HCT116 (cell line): ENCODE measurements at regions not wholly inside any gene's neighbourhood (a gene's known extent, or its start where the extent isn't known, plus 50 kb on each side); places are given as distances from the start of the nearest gene placed in this dataset.
"Not testable (repeated sequence)": the region's sequence is repeated elsewhere in the genome, so short reads cannot be mapped to it uniquely, and the experiment has no call there.

ENCODE experiments used
- ATAC-seq: fragments of 200-7000 bp; cut with Tn5 transposase; 2 replicates; pipeline ENCODE4 v1.9.1; 2020; ENCODE audit warnings: mild to moderate bottlenecking, moderate library complexity
- BruUV-seq: library from RNA; stranded (reverse); fragments of 400-500 nt; replicated peaks from 2 replicates; lab custom pipeline; 2021; lab: Mats Ljungman, UMichigan
- CTCF ChIA-PET: fragments of 300-600 bp; sonication (Branson Sonifier 250); formaldehyde crosslinking; loops from one replicate; lab custom pipeline; 2021; ENCODE audit warnings: antibody characterized with exemption; lab: Charles Lee
- POLR2A ChIA-PET: fragments of 300-600, 350-600 bp; sonication (Branson Sonifier 250); formaldehyde crosslinking; loops from one replicate; lab custom pipeline; 2021; ENCODE audit warnings: antibody characterized with exemption; lab: Charles Lee
- RAD21 ChIA-PET, 2 experiments: fragments of 300-600 bp; sonication (Branson Sonifier 250); formaldehyde crosslinking; loops; one replicate each; lab custom pipeline; 2023; ENCODE audit warnings: low total read pairs in 2 of 2; ENCODE audit not compliant: uncharacterized antibody in 2 of 2, unreplicated experiment in 2 of 2, low non-redundant PET in 1 of 2; lab: Charles Lee
- DNase-seq: peaks from one replicate; pipeline ENCODE4 v3.0.0-alpha.2; 2010; ENCODE audit warnings: low read depth, low spot score
- H2AFZ ChIP-seq: fragments of 200-600 bp; shearing (Covaris generic), sonication (generic); 2 replicates; pipeline ENCODE4 v1.6.1; 2017; ENCODE audit warnings: low read depth, mixed run types, mixed read lengths, antibody characterized with exemption, low read length; ENCODE audit not compliant: poor library complexity, severe bottlenecking
- H3K27ac ChIP-seq: 2 replicates; pipeline ENCODE4 v1.5.1; 2012; ENCODE audit warnings: low read depth, low read length
- H3K27me3 ChIP-seq: fragments of 200-600 bp; sonication (generic); 2 replicates; pipeline ENCODE4 v1.6.1; 2016; ENCODE audit warnings: mixed run types, low read length, mixed read lengths; ENCODE audit not compliant: insufficient read depth
- H3K36me3 ChIP-seq, 2 experiments: fragments of 200-500 bp in 1 of 2; fragments of 200-600 bp in 1 of 2; sonication (Bioruptor generic) in 1 of 2; sonication (generic) in 1 of 2; 2 replicates each; pipeline versions ENCODE4 v1.5.1 to v1.6.1; 2014 to 2016; ENCODE audit warnings: low read length in 2 of 2, inconsistent platforms in 1 of 2, mixed read lengths in 1 of 2, mixed run types in 1 of 2; ENCODE audit not compliant: insufficient read depth in 2 of 2, control insufficient read depth in 1 of 2
- H3K4me1 ChIP-seq, 2 experiments: fragments of 200-600 bp in 1 of 2; sonication (generic) in 1 of 2; 2 replicates each; pipeline versions ENCODE4 v1.5.1 to v1.6.1; 2012 to 2017; ENCODE audit warnings: low read length in 2 of 2, inconsistent platforms in 1 of 2, mild to moderate bottlenecking in 1 of 2, mixed read lengths in 1 of 2, mixed run types in 1 of 2, moderate library complexity in 1 of 2; ENCODE audit not compliant: insufficient read depth in 2 of 2, control insufficient read depth in 1 of 2
- H3K4me2 ChIP-seq: fragments of 200-600 bp; sonication (generic); 2 replicates; pipeline ENCODE4 v1.6.1; 2017; ENCODE audit warnings: mixed run types, low read length, mixed read lengths
- H3K4me3 ChIP-seq, 2 experiments: fragments of 200-600 bp in 1 of 2; sonication (generic) in 1 of 2; replicated peaks in 1 of 2; 2 replicates each; pipeline ENCODE4 v1.5.1; 2011 to 2016; ENCODE audit warnings: low read length in 2 of 2, control low read depth in 1 of 2, low read depth in 1 of 2, mild to moderate bottlenecking in 1 of 2, mixed read lengths in 1 of 2, mixed run types in 1 of 2
- H3K79me2 ChIP-seq: fragments of 200-600 bp; sonication (generic); 2 replicates; pipeline ENCODE4 v1.6.1; 2017; ENCODE audit warnings: mild to moderate bottlenecking, mixed run types, low read length, moderate library complexity, mixed read lengths; ENCODE audit not compliant: insufficient read depth
- H3K9ac ChIP-seq: fragments of 200-600 bp; sonication (generic); 2 replicates; pipeline ENCODE4 v1.6.1; 2016; ENCODE audit warnings: low read length, mixed read lengths
- H3K9me2 ChIP-seq: fragments of 200-600 bp; sonication (generic), shearing (Covaris generic); 2 replicates; pipeline ENCODE4 v1.6.1; 2017; ENCODE audit warnings: mixed run types, mild to moderate bottlenecking, moderate library complexity; ENCODE audit not compliant: insufficient read depth
- H3K9me3 ChIP-seq, 2 experiments: fragments of 200-500 bp in 1 of 2; fragments of 200-600 bp in 1 of 2; sonication (Bioruptor generic) in 1 of 2; sonication (generic) in 1 of 2; 2 replicates each; pipeline ENCODE4 v1.6.1; 2014 to 2017; ENCODE audit warnings: low read length in 2 of 2, mixed read lengths in 2 of 2, inconsistent platforms in 1 of 2, low read depth in 1 of 2, mild to moderate bottlenecking in 1 of 2, mixed run types in 1 of 2, moderate library complexity in 1 of 2; ENCODE audit not compliant: control insufficient read depth in 1 of 2, insufficient read depth in 1 of 2
- H4K20me1 ChIP-seq: fragments of 200-600 bp; sonication (generic), shearing (Covaris generic); 2 replicates; pipeline ENCODE4 v1.6.1; 2017; ENCODE audit warnings: mixed run types, mild to moderate bottlenecking, moderate library complexity; ENCODE audit not compliant: insufficient read depth
- EGR1 ChIP-seq: IDR thresholded peaks from 2 replicates; pipeline ENCODE4 v1.6.1; 2012; ENCODE audit warnings: low read depth
- FOSL1 ChIP-seq: IDR thresholded peaks from 2 replicates; pipeline ENCODE4 v1.6.1; 2012; ENCODE audit warnings: low read depth
- POLR2A ChIP-seq: IDR thresholded peaks from 2 replicates; pipeline ENCODE4 v1.7.0; 2011; ENCODE audit warnings: borderline replicate concordance; ENCODE audit not compliant: insufficient read depth, insufficient read length; ENCODE audit errors: extremely low read depth
- RAD21 ChIP-seq: IDR thresholded peaks from 2 replicates; pipeline ENCODE4 v1.6.1; 2012; ENCODE audit warnings: low read depth, mild to moderate bottlenecking
- SIN3A ChIP-seq: IDR thresholded peaks from 2 replicates; pipeline ENCODE4 v1.6.1; 2012; ENCODE audit warnings: low read depth
- SP1 ChIP-seq: IDR thresholded peaks from 2 replicates; pipeline ENCODE4 v1.6.1; 2012; ENCODE audit warnings: low read depth
- ZNF274 ChIP-seq: fragments of 200-500 bp; sonication (Bioruptor generic); IDR thresholded peaks from 2 replicates; pipeline ENCODE4 v1.6.1; 2014; ENCODE audit warnings: mild to moderate bottlenecking, low read depth, low read length, inconsistent platforms
- intact Hi-C: fragments of 100-400 bp; cut with micrococcal nuclease; formaldehyde crosslinking; loops from 2 replicates; pipeline ENCODE4 v1.10.0; 2022
- TF ChIP-seq, protein P1 (sequence below), 3 experiments: fragments of 200-600 bp in 1 of 3; sonication (generic) in 1 of 3; IDR thresholded peaks in 2 of 3; conservative IDR thresholded peaks in 1 of 3; 2 replicates each; pipeline ENCODE4 v1.5.1; 2012 to 2017; ENCODE audit warnings: low read depth in 2 of 3, low read length in 2 of 3, antibody characterized with exemption in 1 of 3, borderline replicate concordance in 1 of 3, control low read depth in 1 of 3, mild to moderate bottlenecking in 1 of 3, mixed read lengths in 1 of 3, mixed run types in 1 of 3, moderate library complexity in 1 of 3; ENCODE audit not compliant: insufficient read depth in 1 of 3

DNA sequence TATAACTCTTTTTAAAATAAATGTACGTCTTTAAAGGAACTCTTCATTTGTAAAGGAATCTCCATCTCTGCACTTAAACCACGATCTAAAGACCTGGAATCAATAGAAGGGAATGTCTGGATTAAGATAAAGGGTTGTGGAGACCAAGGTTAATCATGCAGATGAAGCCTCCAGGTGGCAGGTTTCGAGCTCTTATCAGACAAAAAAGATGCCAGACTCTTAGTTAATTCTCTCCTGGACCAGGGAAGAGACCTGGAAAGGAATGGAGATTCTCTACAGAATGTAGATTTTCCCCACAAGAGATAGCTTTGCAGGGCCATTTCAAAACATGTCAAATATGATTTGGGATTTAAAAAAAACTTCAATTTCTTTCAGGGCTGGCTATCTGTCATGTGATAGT lies 71.5 kb upstream of the SSTR4 start:
- ChIA-PET POLR2A (no interaction called here), RAD21 (no interaction called here), CTCF (interaction anchor here (1.0 to 2.7 kb wide), 2 partner anchors 11 to 112 kb away, joined by 3 to 8 read pairs; no protein-coding TSS in a partner anchor)
- no peaks in the 10 kb centered on the region for H3K9me3 ChIP-seq
- H2AFZ ChIP-seq: no peak overlapping the region
- H3K36me3 ChIP-seq: no peaks in the 10 kb centered on the region
- no peak overlapping the region for H3K4me3 ChIP-seq
- H3K27me3 ChIP-seq: peaks cover 89% of the 10 kb centered on the region
- H3K9ac ChIP-seq: no peak overlapping the region
- H3K79me2 ChIP-seq: no peaks in the 10 kb centered on the region
- ATAC-seq (no peak), DNase-seq (no peak)
- no peak for TF ChIP-seq SIN3A
- TF ChIP-seq POLR2A: no peak
- no peak for TF ChIP-seq ZNF274
- TF ChIP-seq RAD21: no peak
- TF ChIP-seq, protein P1, sequence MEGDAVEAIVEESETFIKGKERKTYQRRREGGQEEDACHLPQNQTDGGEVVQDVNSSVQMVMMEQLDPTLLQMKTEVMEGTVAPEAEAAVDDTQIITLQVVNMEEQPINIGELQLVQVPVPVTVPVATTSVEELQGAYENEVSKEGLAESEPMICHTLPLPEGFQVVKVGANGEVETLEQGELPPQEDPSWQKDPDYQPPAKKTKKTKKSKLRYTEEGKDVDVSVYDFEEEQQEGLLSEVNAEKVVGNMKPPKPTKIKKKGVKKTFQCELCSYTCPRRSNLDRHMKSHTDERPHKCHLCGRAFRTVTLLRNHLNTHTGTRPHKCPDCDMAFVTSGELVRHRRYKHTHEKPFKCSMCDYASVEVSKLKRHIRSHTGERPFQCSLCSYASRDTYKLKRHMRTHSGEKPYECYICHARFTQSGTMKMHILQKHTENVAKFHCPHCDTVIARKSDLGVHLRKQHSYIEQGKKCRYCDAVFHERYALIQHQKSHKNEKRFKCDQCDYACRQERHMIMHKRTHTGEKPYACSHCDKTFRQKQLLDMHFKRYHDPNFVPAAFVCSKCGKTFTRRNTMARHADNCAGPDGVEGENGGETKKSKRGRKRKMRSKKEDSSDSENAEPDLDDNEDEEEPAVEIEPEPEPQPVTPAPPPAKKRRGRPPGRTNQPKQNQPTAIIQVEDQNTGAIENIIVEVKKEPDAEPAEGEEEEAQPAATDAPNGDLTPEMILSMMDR (IDR thresholded peaks at IDR 0.05 in 2 of 3, conservative IDR thresholded peaks at IDR 0.05 in 1 of 3; ENCODE audit: borderline replicate concordance in 1 of 3, insufficient read depth in 1 of 3, low read depth in 2 of 3, low read length in 2 of 3): no peak
- no peak for TF ChIP-seq EGR1
- H3K4me1 ChIP-seq: no peaks in the 10 kb centered on the region
- no peaks in the 10 kb centered on the region for H4K20me1 ChIP-seq
- H3K4me2 ChIP-seq: no peak overlapping the region
- no peaks in the 10 kb centered on the region for H3K9me2 ChIP-seq
- intact Hi-C loops: no loop called here
- no TSS peak for BruUV-seq
- no peak overlapping the region for H3K27ac ChIP-seq

DNA sequence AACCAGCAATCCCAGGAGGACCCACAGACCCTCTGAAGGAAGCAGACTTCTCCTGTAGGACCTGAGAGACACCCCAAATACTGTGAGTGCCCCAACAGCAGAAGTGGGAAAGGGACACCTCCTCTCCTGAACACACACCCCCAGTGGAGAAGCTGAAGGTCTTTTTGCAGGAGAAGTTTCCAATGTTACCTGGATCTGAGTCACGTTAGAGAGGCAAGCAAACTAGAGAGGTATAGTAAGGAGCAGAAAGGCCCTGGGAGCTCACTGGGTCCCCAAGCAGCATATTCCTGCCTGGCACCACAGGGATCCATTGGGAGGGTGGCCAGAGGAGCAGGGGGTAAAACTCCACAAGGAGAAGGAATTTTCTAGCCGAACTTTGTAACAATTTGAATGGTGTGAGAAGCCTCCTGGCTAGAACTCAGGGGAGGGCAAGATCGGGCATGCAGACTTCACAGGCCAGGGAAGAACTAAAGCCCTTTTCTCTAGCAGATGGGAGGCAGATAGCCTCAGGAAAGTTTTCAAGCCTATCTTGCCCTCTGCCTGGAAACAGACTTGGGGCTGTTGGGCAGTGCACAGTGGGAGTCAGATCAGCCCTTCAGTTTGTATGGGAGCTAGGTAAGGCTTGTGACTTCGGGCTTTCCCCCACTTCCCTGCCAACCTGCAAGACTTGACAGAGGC lies 68.2 kb upstream of the SSTR4 start:
- ChIA-PET RAD21 (no interaction called here), CTCF (interaction anchor here (0.9 kb wide), 1 partner anchor 8 kb away, joined by 3 read pairs; no protein-coding TSS in a partner anchor), POLR2A (interaction anchor here (1.2 kb wide), 1 partner anchor 8 kb away, joined by 3 read pairs; no protein-coding TSS in a partner anchor)
- Histone ChIP-seq H4K20me1 (no peaks in the 10 kb centered on the region), H3K9ac (no peak overlapping the region), H3K4me2 (no peak overlapping the region), H3K4me1 (no peaks in the 10 kb centered on the region), H3K27me3 (peaks cover 85% of the 10 kb centered on the region), H3K79me2 (no peaks in the 10 kb centered on the region), H3K9me3 (no peaks in the 10 kb centered on the region), H3K36me3 (no peaks in the 10 kb centered on the region), H3K27ac (no peak overlapping the region), H2AFZ (no peak overlapping the region), H3K9me2 (no peaks in the 10 kb centered on the region), H3K4me3 (no peak overlapping the region)
- TF ChIP-seq SP1 (no peak), FOSL1 (no peak), SIN3A (no peak)
- no TSS peak for BruUV-seq
- ATAC-seq (no peak), DNase-seq (no peak)
- intact Hi-C loops: no loop called here

DNA sequence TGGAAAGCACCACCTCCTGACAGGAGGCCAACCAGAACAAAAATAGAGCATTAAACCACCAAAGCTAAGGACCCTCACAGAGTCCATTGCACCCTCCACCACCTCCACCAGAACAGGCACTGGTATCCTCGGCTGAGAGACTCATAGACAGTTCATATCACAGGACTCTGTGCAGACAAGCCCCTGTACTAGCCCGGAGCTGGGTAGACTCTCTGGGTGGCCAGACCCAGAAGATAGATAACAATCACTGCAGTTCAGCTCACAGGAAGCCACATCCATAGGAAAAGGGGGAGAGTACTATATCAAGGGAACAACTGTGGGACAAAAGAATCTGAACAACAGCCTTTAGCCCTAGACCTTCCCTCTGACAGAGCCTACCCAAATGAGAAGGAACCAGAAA lies 67.4 kb upstream of the SSTR4 start:
- BruUV-seq, H3K9ac ChIP-seq, H3K9me3 ChIP-seq, intact Hi-C loops, H3K4me2 ChIP-seq, H2AFZ ChIP-seq, H3K36me3 ChIP-seq, H3K9me2 ChIP-seq, RAD21 ChIA-PET, H4K20me1 ChIP-seq, H3K4me1 ChIP-seq, DNase-seq, CTCF ChIA-PET, H3K27ac ChIP-seq, ATAC-seq, H3K4me3 ChIP-seq, POLR2A ChIA-PET, H3K79me2 ChIP-seq: not testable (repeated sequence)
- H3K27me3 ChIP-seq: peaks cover 78% of the 10 kb centered on the region
